IMR-90 (cell line): ENCODE measurements at regions not wholly inside any gene's neighbourhood (a gene's known extent, or its start where the extent isn't known, plus 50 kb on each side); places are given as distances from the start of the nearest gene placed in this dataset.

Source experiments
- ATAC-seq: fragments of 200-7000 bp; cut with Tn5 transposase; 2 replicates; pipeline ENCODE4 v1.9.1; 2020; ENCODE audit warnings: low read depth, mild to moderate bottlenecking, moderate library complexity
- BruUV-seq: library from RNA; stranded (reverse); fragments of 400-500 nt; replicated peaks from 2 replicates; lab custom pipeline; 2021; lab: Mats Ljungman, UMichigan
- CTCF ChIA-PET: fragments of 300-600 bp; formaldehyde crosslinking; extraction: SDS; loops from one replicate; lab custom pipeline; 2021; ENCODE audit warnings: antibody characterized with exemption; lab: Yijun Ruan, JAX
- POLR2A ChIA-PET: fragments of 300-600 bp; sonication (Branson Sonifier 250); formaldehyde crosslinking; loops from one replicate; lab custom pipeline; 2022; ENCODE audit warnings: antibody characterized with exemption; ENCODE audit not compliant: unreplicated experiment; lab: Charles Lee
- DNase-seq: peaks from one replicate; pipeline ENCODE4 v3.0.0; 2013
- H2AFZ ChIP-seq: replicated peaks from 2 replicates; pipeline ENCODE3; 2013; ENCODE audit warnings: low read length, mild to moderate bottlenecking; ENCODE audit not compliant: poor library complexity
- H2AK5ac ChIP-seq: 2 replicates; pipeline ENCODE4 v1.6.1; 2013; ENCODE audit warnings: low read depth, low read length, inconsistent platforms
- H2AK9ac ChIP-seq: replicated peaks from 2 replicates; pipeline ENCODE3; 2013; ENCODE audit warnings: mild to moderate bottlenecking, low read depth, low read length, moderate library complexity; ENCODE audit not compliant: poor library complexity
- H2BK120ac ChIP-seq: 2 replicates; pipeline ENCODE4 v1.6.1; 2013; ENCODE audit warnings: low read depth, low read length, inconsistent platforms
- H2BK15ac ChIP-seq: 3 replicates; pipeline ENCODE4 v1.6.1; 2013; ENCODE audit warnings: low read depth, low read length, inconsistent platforms
- H2BK20ac ChIP-seq: 2 replicates; pipeline ENCODE4 v1.6.1; 2013; ENCODE audit warnings: low read depth, mild to moderate bottlenecking, inconsistent platforms, low read length, moderate library complexity
- H2BK5ac ChIP-seq: 2 replicates; pipeline ENCODE4 v1.6.1; 2013; ENCODE audit warnings: mild to moderate bottlenecking, low read depth, low read length, inconsistent platforms; ENCODE audit not compliant: poor library complexity, severe bottlenecking
- H3K14ac ChIP-seq: replicated peaks from 2 replicates; pipeline ENCODE4 v1.6.1; 2013; ENCODE audit warnings: low read depth, low read length, inconsistent platforms
- H3K18ac ChIP-seq: 2 replicates; pipeline ENCODE4 v1.6.1; 2013; ENCODE audit warnings: low read depth, low read length, control low read depth
- H3K23ac ChIP-seq: 2 replicates; pipeline ENCODE4 v1.6.1; 2013; ENCODE audit warnings: low read depth, low read length, inconsistent platforms
- H3K27ac ChIP-seq: 2 replicates; pipeline ENCODE4 v1.5.1; 2013; ENCODE audit warnings: mild to moderate bottlenecking, control low read depth, low read length; ENCODE audit not compliant: insufficient read depth
- H3K27me3 ChIP-seq: 2 replicates; pipeline ENCODE4 v1.6.1; 2013; ENCODE audit warnings: low read length; ENCODE audit not compliant: control insufficient read depth, insufficient read depth
- H3K36me3 ChIP-seq: 2 replicates; pipeline ENCODE4 v1.6.1; 2013; ENCODE audit warnings: low read length, mixed read lengths; ENCODE audit not compliant: control insufficient read depth, insufficient read depth
- H3K4ac ChIP-seq: 2 replicates; pipeline ENCODE4 v1.6.1; 2013; ENCODE audit warnings: low read depth, low read length, inconsistent platforms
- H3K4me1 ChIP-seq: 2 replicates; pipeline ENCODE4 v1.6.1; 2013; ENCODE audit warnings: low read length, mixed read lengths; ENCODE audit not compliant: control insufficient read depth, insufficient read depth
- H3K4me2 ChIP-seq: 2 replicates; pipeline ENCODE4 v1.6.1; 2013; ENCODE audit warnings: low read depth, mild to moderate bottlenecking, control low read depth, low read length, moderate library complexity
- H3K4me3 ChIP-seq: 2 replicates; pipeline ENCODE4 v1.5.1; 2013; ENCODE audit warnings: low read depth, mild to moderate bottlenecking, control low read depth, low read length, moderate library complexity; ENCODE audit not compliant: insufficient read depth
- H3K56ac ChIP-seq: 2 replicates; pipeline ENCODE4 v1.6.1; 2013; ENCODE audit warnings: low read length, inconsistent platforms; ENCODE audit not compliant: insufficient read depth; ENCODE audit errors: extremely low read depth
- H3K79me1 ChIP-seq, 2 experiments: 2 replicates each; pipeline ENCODE4 v1.6.1; 2013; ENCODE audit warnings: low read length in 2 of 2, inconsistent platforms in 1 of 2, low read depth in 1 of 2
- H3K9ac ChIP-seq: 2 replicates; pipeline ENCODE4 v1.6.1; 2013; ENCODE audit warnings: low read depth, low read length, control low read depth
- H3K9me1 ChIP-seq: 2 replicates; pipeline ENCODE4 v1.6.1; 2013; ENCODE audit warnings: low read length, inconsistent platforms; ENCODE audit not compliant: insufficient read depth
- H3K9me3 ChIP-seq: 2 replicates; pipeline ENCODE4 v1.6.1; 2013; ENCODE audit warnings: low read length; ENCODE audit not compliant: control insufficient read depth, insufficient read depth
- H4K20me1 ChIP-seq: 2 replicates; pipeline ENCODE4 v1.6.1; 2013; ENCODE audit warnings: low read length, inconsistent platforms; ENCODE audit not compliant: insufficient read depth
- H4K5ac ChIP-seq: 2 replicates; pipeline ENCODE4 v1.6.1; 2013; ENCODE audit warnings: mild to moderate bottlenecking, low read depth, low read length, control low read depth
- H4K8ac ChIP-seq, 2 experiments: 2 replicates each; pipeline ENCODE4 v1.6.1; 2013; ENCODE audit warnings: low read depth in 2 of 2, low read length in 2 of 2, control low read depth in 1 of 2, inconsistent platforms in 1 of 2
- H4K91ac ChIP-seq: 2 replicates; pipeline ENCODE4 v1.6.1; 2013; ENCODE audit warnings: low read depth, low read length, inconsistent platforms; ENCODE audit not compliant: insufficient read depth
- BHLHE40 ChIP-seq: fragments of 150-350 bp; IDR thresholded peaks from 2 replicates; pipeline ENCODE4 v1.6.1; 2016; ENCODE audit warnings: mild to moderate bottlenecking, low read depth, low read length
- SMC3 ChIP-seq: fragments of 150-350 bp; IDR thresholded peaks from 2 replicates; pipeline ENCODE4 v1.6.1; 2016; ENCODE audit warnings: low read depth, mild to moderate bottlenecking, antibody characterized with exemption, low read length, moderate library complexity
- WGBS, 2 experiments: methylation state at CpG; one replicate each; pipeline versions ENCODE4 v1.1.5 to v1.1.7; 2013; ENCODE audit warnings: missing lambda C conversion rate in 2 of 2; ENCODE audit not compliant: insufficient read length in 1 of 2; ENCODE audit errors: extremely low coverage in 2 of 2; 5-methylcytosine and 5-hydroxymethylcytosine counted together
- dilution Hi-C: fragments of 300-500 bp; cut with HindIII; formaldehyde crosslinking; loops from one replicate; pipeline ENCODE4 v1.14.3; 2018; ENCODE audit warnings: low sequenced_read_pairs; ENCODE audit not compliant: unreplicated experiment
- in situ Hi-C: fragments of 300-500 bp; cut with MboI; formaldehyde crosslinking; loops from 3 replicates; pipeline ENCODE4 v1.14.3; 2019; ENCODE audit warnings: low sequenced_read_pairs, inconsistent platforms, mixed read lengths
- intact Hi-C: fragments of 100-400 bp; cut with micrococcal nuclease; formaldehyde crosslinking; loops from 2 replicates; pipeline ENCODE4 v1.10.0; 2022

GRCh38 chr11:71185411-71185810 is 67.0 kb downstream of the SHANK2 start:
- dilution Hi-C loops (no loop called here), intact Hi-C loops (no loop called here), in situ Hi-C loops (no loop called here)
- H3K14ac ChIP-seq = no peak overlapping the region
- ChIA-PET CTCF (no interaction called here), POLR2A (no interaction called here)
- no peak overlapping the region for H3K18ac ChIP-seq
- H2BK20ac ChIP-seq = no peak overlapping the region
- H2AK5ac ChIP-seq = no peak overlapping the region
- no peak overlapping the region for H3K4ac ChIP-seq
- no peak overlapping the region for H3K4me2 ChIP-seq
- H3K36me3 ChIP-seq = 0 out of 2 replicates have a peak, but pooled peaks cover 2% of the 10 kb centered on the region
- no peak overlapping the region for H2AFZ ChIP-seq
- H4K8ac ChIP-seq = no peak overlapping the region
- no peak overlapping the region for H3K23ac ChIP-seq
- 57% methylated on average over 1 of the region's 3 CpGs; no CpG with 5 or more reads in 1 of the 2 experiments for WGBS, 2 experiments
- H3K9me3 ChIP-seq = no peaks in the 10 kb centered on the region
- no peak overlapping the region for H3K9ac ChIP-seq
- DNase-seq = no peak
- no peak overlapping the region for H2BK120ac ChIP-seq
- H4K20me1 ChIP-seq = no peaks in the 10 kb centered on the region; the same call in 1 of the 2 replicates
- H3K9me1 ChIP-seq = no peaks in the 10 kb centered on the region
- H3K4me1 ChIP-seq = no peaks in the 10 kb centered on the region
- H2AK9ac ChIP-seq = no peak overlapping the region
- H3K4me3 ChIP-seq = no peak overlapping the region
- H3K56ac ChIP-seq = no peak overlapping the region
- no peak overlapping the region for H4K5ac ChIP-seq
- H2BK5ac ChIP-seq = no peak overlapping the region
- BruUV-seq = no TSS peak
- TF ChIP-seq BHLHE40 = no peak
- TF ChIP-seq SMC3 = no peak
- H3K27me3 ChIP-seq = no peaks in the 10 kb centered on the region
- H4K91ac ChIP-seq = no peak overlapping the region
- no peaks in the 10 kb centered on the region for H3K79me1 ChIP-seq
- no peak for ATAC-seq
- no peak overlapping the region for H3K27ac ChIP-seq
- H2BK15ac ChIP-seq = no peak overlapping the region
